DMS79 (cell line): ENCODE measurements at regions not wholly inside any gene's neighbourhood (a gene's known extent, or its start where the extent isn't known, plus 50 kb on each side); places are given as distances from the start of the nearest gene placed in this dataset.

Experiments used
- DNase-seq: peaks from one replicate; lab custom pipeline; 2025; lab: John Stamatoyannopoulos, UW

DNA sequence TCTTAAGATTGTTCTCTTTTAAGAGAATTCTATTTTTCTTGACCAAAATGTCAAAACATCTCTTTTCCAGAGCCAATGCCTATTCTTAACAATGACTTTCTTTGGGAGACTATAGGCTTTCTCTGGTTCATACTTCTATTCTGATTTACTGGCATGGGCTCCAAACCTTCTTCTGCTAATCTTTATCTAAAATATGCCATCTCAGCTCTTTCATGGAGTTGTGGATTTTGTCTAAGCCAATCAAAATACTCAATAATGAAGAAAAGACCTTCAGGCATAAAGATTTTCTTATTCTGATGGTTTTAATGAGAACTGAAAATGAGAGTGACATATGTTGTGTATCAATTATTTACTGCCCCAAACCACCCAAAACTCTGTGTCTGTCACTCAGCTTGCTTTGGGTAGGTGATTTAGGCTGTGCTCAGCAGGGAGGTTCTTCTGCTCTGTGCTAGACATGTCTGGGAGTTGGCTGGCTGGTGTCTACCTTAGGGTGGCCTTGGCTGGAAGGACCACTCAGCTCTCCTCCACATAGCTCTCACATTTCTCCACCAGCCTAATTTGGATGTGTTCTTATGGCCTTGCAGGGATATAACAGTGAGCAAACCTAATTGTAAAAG is 270.8 kb downstream of the PRDM2 start:
- no peak for DNase-seq

- no peak for DNase-seq
Measured at GRCh38 chr1:13976485-13976884, 276.5 kb downstream of the PRDM2 start.

DNA sequence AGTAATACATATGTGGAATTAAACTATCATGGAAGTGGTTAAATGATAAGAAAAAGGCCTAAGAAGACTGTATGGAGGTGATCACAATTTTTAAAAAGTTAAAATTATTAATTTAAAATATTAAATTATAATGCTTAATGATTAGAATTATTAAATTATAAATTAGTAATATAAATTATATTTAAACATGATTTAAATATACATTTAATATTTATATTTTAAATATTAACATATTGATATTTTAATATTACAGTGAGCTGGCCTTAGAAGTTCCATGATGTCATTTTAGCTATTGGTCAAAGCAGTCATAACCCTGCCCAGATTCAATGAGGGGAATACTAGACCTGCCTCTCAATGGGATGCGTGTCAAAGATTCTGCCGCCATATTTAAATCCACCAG is 281.2 kb downstream of the PRDM2 start:
- no peak for DNase-seq

DNA sequence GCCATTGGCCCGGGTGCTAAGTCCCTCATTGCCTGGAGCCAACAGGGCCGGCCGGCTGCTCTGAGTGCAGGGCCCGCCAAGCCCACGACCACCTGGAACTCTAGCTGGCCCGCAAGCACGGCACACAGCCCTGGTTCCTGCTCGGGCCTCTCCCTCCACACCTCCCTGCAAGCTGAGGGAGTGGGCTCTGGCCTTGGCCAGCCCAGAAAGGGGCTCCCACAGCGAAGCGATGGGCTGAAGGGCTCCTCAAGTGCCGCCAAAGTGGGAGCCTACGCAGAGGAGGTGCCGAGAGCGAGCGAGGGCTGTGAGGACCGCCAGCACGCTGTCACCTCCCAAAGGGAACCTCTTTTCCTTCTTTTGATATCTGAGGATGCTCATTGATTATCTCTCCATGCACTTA is 283.4 kb downstream of the PRDM2 start:
- DNase-seq: no peak

GRCh38 chr1:13990939-13991338 is 291.0 kb downstream of the PRDM2 start:
- no peak for DNase-seq

DNA sequence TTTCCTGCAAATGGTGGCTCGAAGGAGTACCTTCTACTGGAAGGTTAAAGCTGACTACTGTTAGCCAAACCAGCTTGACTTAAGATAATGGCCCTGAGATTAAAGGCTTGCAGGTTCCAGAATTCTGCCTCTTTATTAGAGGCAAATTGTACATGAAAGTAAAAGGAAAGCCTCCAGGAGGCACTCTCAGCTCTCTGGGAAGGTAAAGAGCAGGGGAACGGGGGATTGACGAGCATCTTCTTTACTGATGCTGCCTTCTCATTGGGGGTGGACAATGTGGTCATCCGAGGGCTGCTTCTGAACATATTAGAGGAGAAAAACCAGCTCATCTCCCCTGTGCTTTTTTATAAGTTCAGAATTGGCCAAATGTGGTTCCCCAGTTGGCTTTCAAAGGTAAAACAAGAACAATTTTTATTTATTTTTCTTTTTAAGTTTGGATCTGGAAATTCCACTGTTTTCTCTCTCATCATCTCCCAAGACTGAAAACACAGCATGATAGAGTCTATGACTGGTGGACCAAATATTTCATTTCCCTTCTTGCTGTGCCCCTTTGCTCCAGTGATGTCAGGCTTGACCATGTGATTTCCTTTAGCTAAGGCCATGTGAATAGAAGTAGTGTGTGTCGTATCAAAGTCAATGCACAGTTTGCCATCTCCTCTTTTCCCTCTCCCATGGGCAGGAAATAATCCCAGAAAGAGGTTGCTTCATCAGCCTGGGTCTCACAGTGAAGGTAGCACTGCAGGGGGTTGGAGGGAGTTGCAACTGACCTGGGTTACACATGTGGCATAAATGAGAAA is 292.7 kb downstream of the PRDM2 start:
- DNase-seq: no peak

- DNase-seq: no peak
Measured at GRCh38 chr1:13994386-13994785, 294.4 kb downstream of the PRDM2 start.

DNA sequence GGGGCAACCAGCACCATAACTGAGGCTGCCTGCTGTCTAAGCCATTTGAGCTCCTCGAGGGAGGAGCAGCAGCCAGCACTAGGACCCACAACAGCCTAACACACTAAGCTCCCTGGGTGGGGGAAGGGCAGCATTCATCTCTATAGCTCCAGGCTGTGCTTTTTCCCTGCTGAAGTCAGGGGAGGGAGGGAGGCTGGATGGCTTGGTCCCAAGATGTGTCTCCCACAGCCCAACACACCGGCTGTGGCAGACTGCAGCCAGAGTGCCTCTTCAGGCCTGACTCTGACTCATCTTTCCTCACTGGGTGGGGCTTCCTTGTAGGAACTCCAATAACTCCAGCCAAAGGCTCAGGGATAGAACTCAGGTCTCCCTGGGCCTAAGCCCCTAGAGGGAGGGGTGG is 296.3 kb downstream of the PRDM2 start:
- no peak for DNase-seq

DNA sequence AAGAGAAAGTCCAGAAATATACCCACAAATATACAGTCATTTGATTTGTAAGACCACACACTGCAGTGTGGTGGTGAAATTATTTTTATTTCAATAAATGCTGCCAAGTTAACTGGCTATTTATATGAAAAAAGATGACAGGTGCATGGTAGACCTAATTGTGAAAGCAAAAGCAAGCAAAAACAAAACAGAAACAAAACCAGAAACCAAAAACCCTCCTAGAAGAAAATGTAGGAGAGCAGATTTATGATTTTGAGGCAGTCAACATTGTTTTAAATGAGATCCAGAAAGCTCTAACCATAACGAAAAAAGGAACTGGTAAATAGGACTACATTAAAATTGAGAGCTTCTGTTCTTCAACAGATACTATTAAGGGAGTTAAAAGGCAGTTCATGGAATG is 303.6 kb downstream of the PRDM2 start:
- no peak for DNase-seq

GRCh38 chr1:14009582-14009981 is 309.6 kb downstream of the PRDM2 start:
- DNase-seq: no peak

- no peak for DNase-seq
Measured at GRCh38 chr1:14010476-14010875, 310.5 kb downstream of the PRDM2 start.

DNA sequence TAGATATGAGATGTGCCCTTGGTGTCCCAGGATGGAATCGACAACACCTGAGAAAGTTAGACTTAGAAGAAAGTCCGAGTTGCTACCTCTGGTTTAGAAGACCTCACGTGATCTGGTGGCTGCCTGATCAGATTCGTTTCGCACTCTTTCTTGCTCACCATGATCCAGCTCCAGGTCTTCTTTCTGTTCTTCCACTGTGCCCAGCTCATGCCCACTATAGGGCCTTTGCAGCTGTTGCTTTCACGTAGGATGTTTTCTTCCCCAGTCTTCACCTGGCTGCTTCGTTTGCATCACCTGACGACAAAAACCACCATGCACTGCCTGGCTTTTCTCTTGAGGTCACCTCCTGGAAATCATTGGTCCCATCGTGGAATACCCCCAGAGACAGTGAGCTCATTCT is 311.1 kb downstream of the PRDM2 start:
- DNase-seq: no peak

- DNase-seq: no peak
Measured at GRCh38 chr1:14011888-14012287, 311.9 kb downstream of the PRDM2 start.

GRCh38 chr1:14014929-14015328 is 314.9 kb downstream of the PRDM2 start:
- no peak for DNase-seq

DNA sequence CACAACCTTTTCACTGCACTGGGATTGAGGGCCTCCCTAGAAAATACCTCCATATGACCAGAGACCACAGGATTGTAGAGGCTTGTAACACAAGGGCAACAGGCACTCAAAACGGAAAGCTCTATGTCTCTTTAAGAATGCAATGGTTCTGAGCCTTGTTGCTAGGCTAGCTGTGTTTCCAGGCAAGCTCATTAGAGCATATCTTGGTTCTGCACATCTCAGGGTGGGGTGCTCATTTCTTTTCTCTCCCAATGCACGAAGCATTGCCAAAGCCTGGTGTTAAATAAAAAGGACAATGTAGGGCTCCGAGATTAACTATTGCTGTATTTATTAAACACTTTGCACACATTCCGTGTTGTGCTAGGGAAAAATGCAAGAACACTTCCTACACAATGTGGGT is 315.9 kb downstream of the PRDM2 start:
- DNase-seq: no peak

DNA sequence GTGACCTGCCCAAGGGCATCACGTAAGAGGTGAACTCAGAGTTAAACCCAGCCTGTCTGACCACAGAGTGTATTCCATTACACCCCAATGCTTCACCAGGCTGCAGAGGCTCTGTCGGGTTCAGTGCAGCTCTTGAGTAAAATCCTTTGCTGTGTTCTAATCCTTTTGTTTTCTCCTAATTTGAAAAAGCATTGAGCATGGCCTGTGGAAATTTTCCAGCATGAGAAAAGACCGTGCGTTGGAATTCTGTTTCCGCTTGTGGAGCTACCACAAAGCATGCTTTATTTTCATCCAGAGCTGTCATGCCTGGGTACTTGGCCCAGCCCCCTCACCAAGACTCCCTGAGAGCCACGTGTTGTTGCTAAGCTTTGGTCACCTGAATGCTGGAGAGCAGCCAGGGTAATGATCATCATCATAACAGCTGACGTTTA is 317.6 kb downstream of the PRDM2 start:
- DNase-seq: no peak

GRCh38 chr1:14019461-14019860 is 319.5 kb downstream of the PRDM2 start:
- no peak for DNase-seq

DNA sequence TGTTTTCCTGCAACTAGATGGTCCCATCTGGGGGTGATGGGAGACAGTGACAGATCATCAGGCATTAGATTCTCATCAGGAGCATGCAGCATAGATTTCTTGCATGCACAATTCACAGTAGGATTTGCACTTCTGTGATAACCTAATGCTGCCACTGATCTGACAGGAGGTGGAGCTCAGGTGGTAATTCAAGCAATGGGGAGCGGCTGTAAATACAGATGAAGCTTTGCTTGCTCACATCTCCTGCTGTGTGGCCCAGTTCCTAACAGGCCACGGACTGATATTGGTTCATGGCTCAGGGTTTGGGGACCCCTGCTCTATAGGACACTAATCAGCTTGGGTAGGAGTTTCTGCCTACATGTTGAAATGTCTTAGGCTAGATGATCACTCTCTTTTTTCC is 320.0 kb downstream of the PRDM2 start:
- DNase-seq: no peak

DNA sequence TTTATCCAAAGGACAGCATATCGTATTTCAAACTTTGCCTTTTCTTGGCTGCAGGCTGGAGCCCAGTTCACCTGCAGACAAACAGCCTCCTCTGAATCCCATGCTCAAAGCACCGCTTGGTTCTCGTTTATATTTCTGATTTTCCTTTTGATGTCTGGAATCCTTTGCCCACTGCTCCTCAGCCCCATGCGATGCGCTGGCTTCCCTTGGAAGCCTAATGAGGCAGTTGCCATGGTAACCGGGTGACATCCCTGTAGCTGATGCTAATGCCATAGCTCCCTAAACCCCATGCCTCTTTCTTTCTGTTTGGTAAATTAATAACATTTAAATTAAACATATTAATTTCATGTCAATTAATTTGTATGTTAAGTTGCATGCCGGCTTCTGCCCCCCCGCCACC is 327.1 kb downstream of the PRDM2 start:
- DNase-seq: no peak

GRCh38 chr1:14031461-14031860 is 331.5 kb downstream of the PRDM2 start:
- no peak for DNase-seq

DNA sequence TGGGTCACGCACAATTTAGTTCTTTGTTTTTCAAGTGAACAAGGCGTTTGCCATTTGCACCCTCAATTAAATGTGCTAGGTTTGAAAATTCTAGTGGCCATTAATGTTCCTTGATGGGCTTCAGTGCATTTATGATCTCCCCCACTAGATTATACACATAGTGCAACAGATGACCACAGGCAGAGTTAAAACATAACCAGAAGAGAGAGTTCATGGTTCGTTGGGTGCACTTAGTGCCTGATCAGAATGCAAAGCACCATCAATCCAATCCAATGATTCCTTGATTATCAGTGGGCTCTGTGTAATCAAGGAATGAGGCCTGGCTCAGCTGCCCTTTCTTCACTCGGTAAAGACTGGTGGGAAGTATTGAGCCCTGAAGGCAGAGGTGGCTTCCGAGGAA is 334.5 kb downstream of the PRDM2 start:
- no peak for DNase-seq

DNA sequence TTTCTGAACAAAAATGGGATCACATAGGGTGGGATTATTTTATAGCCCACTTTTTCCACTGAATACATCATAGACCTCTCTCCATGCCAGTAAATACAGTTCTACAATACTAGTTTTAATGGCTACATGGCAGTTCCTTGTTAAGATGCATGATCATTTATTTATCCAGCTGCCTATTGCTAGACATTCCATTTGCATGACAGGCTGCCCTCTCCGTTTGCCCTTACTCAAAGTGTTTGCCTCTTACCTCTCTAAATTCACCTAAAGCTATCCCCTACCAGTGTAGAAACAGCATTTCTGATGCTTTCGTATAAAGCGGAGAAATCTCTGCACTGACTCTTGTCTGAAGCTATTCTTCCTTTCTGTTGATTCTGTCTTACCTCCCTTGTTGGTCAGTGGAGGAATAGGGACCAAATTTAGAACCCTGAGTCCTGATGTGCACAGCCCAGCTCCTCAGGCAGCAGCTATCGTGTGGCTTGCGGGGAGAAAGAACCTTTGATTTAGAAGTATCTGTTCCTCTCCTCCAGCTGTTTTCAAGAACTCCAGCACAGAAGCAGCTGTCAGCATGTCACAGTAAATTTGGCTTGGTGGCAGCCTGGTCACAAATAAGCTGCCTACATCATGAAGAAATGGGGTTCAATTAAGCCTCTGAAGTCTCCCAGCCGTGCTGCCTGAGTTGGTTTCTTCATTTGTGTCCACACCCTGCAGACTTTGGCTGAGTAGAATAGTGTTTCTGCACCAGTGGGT is 337.3 kb downstream of the PRDM2 start:
- peak; percentile 51 for DNase-seq
